Ascending aorta (tissue), 2 donors: ENCODE measurements at regions not wholly inside any gene's neighbourhood (a gene's known extent, or its start where the extent isn't known, plus 50 kb on each side); places are given as distances from the start of the nearest gene placed in this dataset.

Source experiments
- DNase-seq, 2 donors: peaks; one replicate each; pipeline ENCODE4 v3.0.0-alpha.2; 2019; ENCODE audit warnings: low spot score in 2 of 2
- H3K27ac ChIP-seq, 2 donors: fragments of 200-600 bp; sonication (generic); one replicate each; pipeline ENCODE4 v1.5.1; 2016 to 2017; ENCODE audit warnings: mild to moderate bottlenecking in 1 of 2
- H3K27me3 ChIP-seq: fragments of 200-600 bp; sonication (generic); one replicate; pipeline ENCODE4 v1.5.1; 2017
- H3K36me3 ChIP-seq, 2 donors: fragments of 200-600 bp; sonication (generic); one replicate each; pipeline ENCODE4 v1.5.1; 2016
- H3K4me1 ChIP-seq, 2 donors: fragments of 200-600 bp; sonication (generic); one replicate each; pipeline ENCODE4 v1.5.1; 2016 to 2017; ENCODE audit warnings: mild to moderate bottlenecking in 1 of 2
- H3K4me3 ChIP-seq, 2 donors: fragments of 200-600 bp; sonication (generic); one replicate each; pipeline ENCODE4 v1.5.1; 2016 to 2017; ENCODE audit warnings: mild to moderate bottlenecking in 1 of 2
- H3K9me3 ChIP-seq, 2 donors: fragments of 200-600 bp; sonication (generic); one replicate each; pipeline ENCODE4 v1.5.1; 2016
- intact Hi-C: fragments of 100-400 bp; cut with DNase I; formaldehyde crosslinking; loops from one replicate; pipeline ENCODE4 v1.15.1; 2023
- TF ChIP-seq, protein P1 (sequence below), 3 experiments: fragments of 200-600 bp in 2 of 3; fragments of 450-650 bp in 1 of 3; sonication (generic) in 2 of 3; IDR thresholded peaks; one replicate each; pipeline ENCODE4 v1.5.1; 2016 to 2019; ENCODE audit warnings: antibody characterized with exemption in 3 of 3, mild to moderate bottlenecking in 1 of 3, moderate library complexity in 1 of 3

DNA sequence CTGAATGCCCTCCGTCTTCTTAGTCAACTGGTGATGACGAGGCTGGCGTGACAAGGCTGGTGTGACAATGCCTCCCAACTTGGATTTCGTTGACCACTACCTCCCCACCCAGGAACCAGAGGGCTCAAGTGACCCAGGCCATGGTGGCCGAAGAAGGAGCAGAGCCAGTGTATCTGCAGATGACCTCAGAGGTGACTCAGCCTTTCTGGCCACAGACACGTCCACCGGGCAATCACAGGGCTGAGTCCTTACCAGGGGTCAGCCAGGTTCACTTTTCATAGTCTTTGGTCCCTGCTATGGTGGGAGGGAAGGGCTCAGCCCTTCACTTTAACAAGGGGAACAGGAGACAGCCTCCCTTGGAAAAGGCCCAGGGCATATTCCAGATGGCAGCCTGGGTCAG is 116.3 kb downstream of the MAF start:
- H3K4me1 ChIP-seq, result no peaks in the 10 kb centered on the region
- TF ChIP-seq, protein P1, sequence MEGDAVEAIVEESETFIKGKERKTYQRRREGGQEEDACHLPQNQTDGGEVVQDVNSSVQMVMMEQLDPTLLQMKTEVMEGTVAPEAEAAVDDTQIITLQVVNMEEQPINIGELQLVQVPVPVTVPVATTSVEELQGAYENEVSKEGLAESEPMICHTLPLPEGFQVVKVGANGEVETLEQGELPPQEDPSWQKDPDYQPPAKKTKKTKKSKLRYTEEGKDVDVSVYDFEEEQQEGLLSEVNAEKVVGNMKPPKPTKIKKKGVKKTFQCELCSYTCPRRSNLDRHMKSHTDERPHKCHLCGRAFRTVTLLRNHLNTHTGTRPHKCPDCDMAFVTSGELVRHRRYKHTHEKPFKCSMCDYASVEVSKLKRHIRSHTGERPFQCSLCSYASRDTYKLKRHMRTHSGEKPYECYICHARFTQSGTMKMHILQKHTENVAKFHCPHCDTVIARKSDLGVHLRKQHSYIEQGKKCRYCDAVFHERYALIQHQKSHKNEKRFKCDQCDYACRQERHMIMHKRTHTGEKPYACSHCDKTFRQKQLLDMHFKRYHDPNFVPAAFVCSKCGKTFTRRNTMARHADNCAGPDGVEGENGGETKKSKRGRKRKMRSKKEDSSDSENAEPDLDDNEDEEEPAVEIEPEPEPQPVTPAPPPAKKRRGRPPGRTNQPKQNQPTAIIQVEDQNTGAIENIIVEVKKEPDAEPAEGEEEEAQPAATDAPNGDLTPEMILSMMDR (IDR thresholded peaks at IDR 0.05), result no peak
- H3K27ac ChIP-seq, result no peak overlapping the region
- H3K4me3 ChIP-seq, result no peak overlapping the region
- H3K27me3 ChIP-seq, result no peaks in the 10 kb centered on the region
- intact Hi-C loops, result no loop called here
- no peaks in the 10 kb centered on the region for H3K36me3 ChIP-seq
- H3K9me3 ChIP-seq, result no peaks in the 10 kb centered on the region
- DNase-seq, result no peak

DNA sequence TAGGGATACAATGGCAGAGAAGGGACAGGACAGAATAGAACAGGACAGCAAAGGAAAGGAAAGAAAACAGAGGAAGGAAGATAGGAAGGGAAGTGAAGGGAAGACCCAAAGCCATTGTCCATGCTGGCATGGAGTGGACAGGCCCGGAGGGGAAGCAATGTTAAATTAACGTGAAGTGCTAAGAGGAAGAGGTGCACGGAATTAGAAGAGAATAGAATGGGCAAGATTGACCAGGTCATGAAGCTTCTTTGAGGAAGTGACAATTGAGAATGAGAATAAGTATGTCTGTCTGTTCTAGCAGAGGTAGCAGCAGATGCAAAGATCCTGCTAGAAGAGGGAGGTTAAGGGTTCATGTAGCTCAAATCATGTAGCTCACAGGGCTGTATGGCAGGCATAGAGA is 117.2 kb downstream of the MAF start:
- Histone ChIP-seq H3K27ac (no peak overlapping the region), H3K36me3 (no peaks in the 10 kb centered on the region), H3K27me3 (no peaks in the 10 kb centered on the region), H3K9me3 (no peaks in the 10 kb centered on the region), H3K4me3 (no peak overlapping the region), H3K4me1 (no peaks in the 10 kb centered on the region)
- intact Hi-C loops, result no loop called here
- TF ChIP-seq, protein P1 (IDR thresholded peaks at IDR 0.05), result no peak
- no peak for DNase-seq

DNA sequence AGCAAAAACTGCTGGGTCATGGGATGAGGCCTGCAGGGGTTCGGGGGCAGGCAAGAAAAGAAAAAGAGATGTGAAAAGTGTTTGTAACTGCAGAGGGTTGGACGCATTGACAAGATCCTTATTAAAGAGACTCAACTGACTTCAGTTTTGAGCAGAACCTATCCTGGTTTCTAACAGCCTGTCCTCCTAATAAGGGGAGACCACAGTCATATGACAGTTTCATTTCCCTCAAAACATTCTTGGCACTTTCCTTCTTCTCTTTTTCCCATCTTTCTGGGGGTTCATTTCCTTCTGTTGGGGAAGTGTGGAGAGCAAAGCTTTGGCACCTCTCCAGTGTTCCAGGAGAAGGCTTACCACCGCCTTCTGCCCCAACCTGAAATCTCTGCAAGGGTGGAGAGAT is 118.5 kb downstream of the MAF start:
- H3K27ac ChIP-seq, result no peak overlapping the region
- DNase-seq, result no peak
- H3K27me3 ChIP-seq, result no peaks in the 10 kb centered on the region
- H3K4me3 ChIP-seq, result no peak overlapping the region
- intact Hi-C loops, result no loop called here
- no peaks in the 10 kb centered on the region for H3K9me3 ChIP-seq
- no peaks in the 10 kb centered on the region for H3K4me1 ChIP-seq
- TF ChIP-seq, protein P1 (IDR thresholded peaks at IDR 0.05), result no peak
- H3K36me3 ChIP-seq, result no peaks in the 10 kb centered on the region

DNA sequence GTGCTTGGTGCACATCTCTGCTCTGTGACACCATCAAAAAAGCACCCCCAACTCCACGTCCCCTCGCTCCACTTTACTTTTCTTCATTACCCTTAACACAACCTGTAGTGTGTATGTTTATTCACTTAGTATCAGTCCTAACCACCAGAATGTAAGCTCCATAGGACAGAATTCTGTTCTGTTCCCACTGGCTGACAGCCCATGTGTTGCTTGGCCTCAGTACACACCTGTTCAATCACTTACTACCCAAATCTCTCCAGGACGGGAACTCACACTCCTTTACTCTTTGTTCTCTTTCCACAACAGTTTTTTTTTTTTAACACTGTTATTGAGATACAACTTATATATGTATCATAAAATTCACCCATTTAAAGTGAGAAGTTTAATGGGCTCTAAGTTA is 119.6 kb downstream of the MAF start:
- Histone ChIP-seq H3K27me3 (no peaks in the 10 kb centered on the region), H3K4me3 (no peak overlapping the region), H3K27ac (no peak overlapping the region), H3K9me3 (no peaks in the 10 kb centered on the region), H3K36me3 (no peaks in the 10 kb centered on the region), H3K4me1 (no peaks in the 10 kb centered on the region)
- intact Hi-C loops, result no loop called here
- no peak for DNase-seq
- TF ChIP-seq, protein P1 (IDR thresholded peaks at IDR 0.05), result no peak

DNA sequence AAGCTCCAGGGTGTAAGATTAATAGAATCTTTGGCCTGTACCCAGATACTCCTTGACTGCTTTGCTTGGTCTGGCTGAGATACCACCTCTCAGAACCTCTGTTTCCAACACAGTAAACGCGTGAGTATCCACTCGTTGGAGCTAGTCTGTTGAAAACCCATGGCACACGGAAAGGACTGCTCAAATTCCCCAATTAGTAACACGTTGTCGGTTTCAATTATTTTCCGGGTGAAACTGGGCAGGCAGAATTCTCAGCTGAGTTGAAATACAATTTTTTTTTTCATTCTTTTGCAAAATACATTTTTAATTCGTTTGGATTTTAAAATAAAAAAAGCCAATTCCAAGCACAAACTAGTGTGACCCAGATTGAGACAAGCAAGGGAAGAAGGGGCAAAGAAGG is 120.5 kb downstream of the MAF start:
- no peaks in the 10 kb centered on the region for H3K9me3 ChIP-seq
- H3K4me1 ChIP-seq, result no peaks in the 10 kb centered on the region
- no peak overlapping the region for H3K4me3 ChIP-seq
- no peak for DNase-seq
- H3K27me3 ChIP-seq, result no peaks in the 10 kb centered on the region
- intact Hi-C loops, result no loop called here
- no peaks in the 10 kb centered on the region for H3K36me3 ChIP-seq
- H3K27ac ChIP-seq, result no peak overlapping the region
- TF ChIP-seq, protein P1 (IDR thresholded peaks at IDR 0.05), result no peak

DNA sequence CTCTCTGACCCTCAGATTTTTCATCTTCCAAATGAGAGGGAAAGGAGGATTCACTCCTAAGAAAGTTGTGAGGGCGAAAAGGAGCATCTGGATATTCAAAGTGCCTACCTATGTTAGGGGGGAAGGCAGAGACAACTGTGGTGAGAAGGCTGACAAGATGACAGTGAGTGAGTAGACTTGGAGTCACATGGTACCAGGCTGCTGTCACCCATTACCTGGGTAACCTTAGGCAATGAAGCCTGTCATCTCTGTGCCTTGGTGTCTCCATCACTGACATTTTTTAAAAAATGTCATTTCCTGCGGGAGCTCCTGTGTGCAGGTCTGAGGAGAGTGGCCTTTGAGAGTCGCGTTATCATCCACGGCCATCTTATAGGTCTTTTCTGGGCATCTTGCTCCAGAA is 124.0 kb downstream of the MAF start:
- TF ChIP-seq, protein P1 (IDR thresholded peaks at IDR 0.05), result no peak
- no peaks in the 10 kb centered on the region for H3K36me3 ChIP-seq
- no peak overlapping the region for H3K4me3 ChIP-seq
- H3K27me3 ChIP-seq, result no peaks in the 10 kb centered on the region
- no peaks in the 10 kb centered on the region for H3K9me3 ChIP-seq
- intact Hi-C loops, result no loop called here
- H3K4me1 ChIP-seq, result no peaks in the 10 kb centered on the region
- H3K27ac ChIP-seq, result no peak overlapping the region
- no peak for DNase-seq
